Endothelial cell (in vitro differentiated cells): ENCODE measurements at regions not wholly inside any gene's neighbourhood (a gene's known extent, or its start where the extent isn't known, plus 50 kb on each side); places are given as distances from the start of the nearest gene placed in this dataset.

Experiments used
- DNase-seq: peaks from one replicate; pipeline ENCODE4 v3.0.0; 2021; ENCODE audit warnings: low spot score
- H3K27ac Mint-ChIP-seq: one replicate; pipeline ENCODE4 v1.8.0; 2021; ENCODE audit warnings: mixed read lengths, inconsistent platforms; ENCODE audit not compliant: unreplicated experiment
- H3K27me3 Mint-ChIP-seq: one replicate; pipeline ENCODE4 v1.8.0; 2021; ENCODE audit warnings: mild to moderate bottlenecking, moderate library complexity, mixed read lengths, inconsistent platforms; ENCODE audit not compliant: unreplicated experiment
- H3K36me3 Mint-ChIP-seq: one replicate; pipeline ENCODE4 v1.8.0; 2021; ENCODE audit warnings: mild to moderate bottlenecking, low read depth, mixed read lengths, inconsistent platforms; ENCODE audit not compliant: unreplicated experiment
- H3K4me1 Mint-ChIP-seq: one replicate; pipeline ENCODE4 v1.8.0; 2021; ENCODE audit warnings: mild to moderate bottlenecking, mixed read lengths, inconsistent platforms; ENCODE audit not compliant: unreplicated experiment
- H3K4me3 Mint-ChIP-seq: one replicate; pipeline ENCODE4 v1.8.0; 2021; ENCODE audit warnings: mild to moderate bottlenecking, mixed read lengths, inconsistent platforms; ENCODE audit not compliant: unreplicated experiment
- H3K9me3 Mint-ChIP-seq: one replicate; pipeline ENCODE4 v1.8.0; 2021; ENCODE audit warnings: mixed read lengths, inconsistent platforms; ENCODE audit not compliant: unreplicated experiment
- TF ChIP-seq, protein P1 (sequence below): fragments of 200-600 bp; sonication (generic); IDR thresholded peaks from one replicate; pipeline ENCODE4 v1.5.0; 2021; ENCODE audit warnings: antibody characterized with exemption; ENCODE audit not compliant: unreplicated experiment

- no peak overlapping the region for H3K4me3 Mint-ChIP-seq
- DNase-seq = no peak
- H3K4me1 Mint-ChIP-seq = no peaks in the 10 kb centered on the region
- no peaks in the 10 kb centered on the region for H3K36me3 Mint-ChIP-seq
- H3K27me3 Mint-ChIP-seq = peaks cover 4% of the 10 kb centered on the region
- H3K27ac Mint-ChIP-seq = no peak overlapping the region
- no peaks in the 10 kb centered on the region for H3K9me3 Mint-ChIP-seq
- TF ChIP-seq, protein P1, sequence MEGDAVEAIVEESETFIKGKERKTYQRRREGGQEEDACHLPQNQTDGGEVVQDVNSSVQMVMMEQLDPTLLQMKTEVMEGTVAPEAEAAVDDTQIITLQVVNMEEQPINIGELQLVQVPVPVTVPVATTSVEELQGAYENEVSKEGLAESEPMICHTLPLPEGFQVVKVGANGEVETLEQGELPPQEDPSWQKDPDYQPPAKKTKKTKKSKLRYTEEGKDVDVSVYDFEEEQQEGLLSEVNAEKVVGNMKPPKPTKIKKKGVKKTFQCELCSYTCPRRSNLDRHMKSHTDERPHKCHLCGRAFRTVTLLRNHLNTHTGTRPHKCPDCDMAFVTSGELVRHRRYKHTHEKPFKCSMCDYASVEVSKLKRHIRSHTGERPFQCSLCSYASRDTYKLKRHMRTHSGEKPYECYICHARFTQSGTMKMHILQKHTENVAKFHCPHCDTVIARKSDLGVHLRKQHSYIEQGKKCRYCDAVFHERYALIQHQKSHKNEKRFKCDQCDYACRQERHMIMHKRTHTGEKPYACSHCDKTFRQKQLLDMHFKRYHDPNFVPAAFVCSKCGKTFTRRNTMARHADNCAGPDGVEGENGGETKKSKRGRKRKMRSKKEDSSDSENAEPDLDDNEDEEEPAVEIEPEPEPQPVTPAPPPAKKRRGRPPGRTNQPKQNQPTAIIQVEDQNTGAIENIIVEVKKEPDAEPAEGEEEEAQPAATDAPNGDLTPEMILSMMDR = no peak
Measured at GRCh38 chr21:36544545-36544944, 64.6 kb upstream of the CLDN14 start.

DNA sequence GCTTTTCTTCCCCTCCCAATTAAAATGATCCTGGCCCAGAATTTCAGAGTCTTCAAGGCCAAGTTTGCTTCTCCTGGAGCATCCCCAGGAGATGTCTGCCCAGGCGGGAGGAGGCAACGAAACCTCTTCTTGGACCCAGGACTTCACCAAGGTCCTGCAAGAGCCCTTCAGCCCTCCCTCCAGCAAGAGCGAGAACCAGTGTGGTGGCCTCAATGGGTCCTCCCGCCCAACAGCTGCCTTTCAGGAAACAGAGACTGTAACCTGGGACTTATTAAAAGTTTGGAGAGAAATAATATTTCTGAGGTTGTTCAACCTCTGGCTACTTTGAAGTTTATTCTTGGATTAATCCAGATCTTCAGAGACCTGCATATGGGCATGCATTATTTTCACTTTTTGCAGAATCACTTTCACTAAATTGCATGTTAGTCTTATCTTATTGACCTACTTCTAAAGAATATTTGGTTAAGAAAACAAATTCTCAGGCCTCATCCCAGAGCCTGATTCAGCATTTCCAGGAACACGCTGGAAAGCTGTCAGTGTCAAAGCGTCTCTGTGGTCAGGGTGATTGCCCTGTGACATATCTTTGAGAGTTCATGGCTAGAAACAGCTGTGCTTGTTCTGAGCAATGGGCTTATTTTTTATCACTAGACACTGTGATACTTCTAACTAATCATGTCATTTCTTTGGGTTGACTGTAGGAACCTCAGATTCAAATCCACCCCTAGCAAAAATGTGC, 66.0 kb upstream of the CLDN14 start:
- H3K4me3 Mint-ChIP-seq = no peak overlapping the region
- peaks cover 3% of the 10 kb centered on the region for H3K4me1 Mint-ChIP-seq
- TF ChIP-seq, protein P1 = no peak
- H3K9me3 Mint-ChIP-seq = no peaks in the 10 kb centered on the region
- H3K27ac Mint-ChIP-seq = no peak overlapping the region
- no peak for DNase-seq
- no peaks in the 10 kb centered on the region for H3K36me3 Mint-ChIP-seq
- peaks cover 4% of the 10 kb centered on the region for H3K27me3 Mint-ChIP-seq

DNA sequence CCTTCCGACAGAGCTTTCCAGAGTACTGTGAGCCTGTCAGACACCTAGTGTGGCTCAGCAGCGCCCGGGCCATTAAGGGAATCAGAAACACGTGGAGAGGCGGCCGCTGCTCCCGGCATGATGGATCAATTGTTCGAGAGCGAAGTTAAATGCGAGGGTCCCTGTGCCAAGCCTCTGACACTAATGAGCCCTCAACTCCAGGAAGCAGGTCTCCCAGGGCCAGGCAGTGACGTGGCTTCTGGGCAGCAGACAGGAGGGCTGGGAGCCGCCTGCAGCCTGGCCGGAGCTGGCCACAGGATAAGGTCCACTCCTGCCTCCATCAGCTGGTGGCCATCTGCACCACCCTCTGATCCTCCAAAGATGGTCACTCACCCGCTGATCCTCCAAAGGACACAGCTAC, 67.5 kb upstream of the CLDN14 start:
- H3K27ac Mint-ChIP-seq = no peak overlapping the region
- no peak overlapping the region for H3K4me3 Mint-ChIP-seq
- H3K9me3 Mint-ChIP-seq = no peaks in the 10 kb centered on the region
- peaks cover 1% of the 10 kb centered on the region for H3K27me3 Mint-ChIP-seq
- TF ChIP-seq, protein P1 = no peak
- peaks cover 7% of the 10 kb centered on the region for H3K4me1 Mint-ChIP-seq
- H3K36me3 Mint-ChIP-seq = no peaks in the 10 kb centered on the region
- DNase-seq = no peak

GRCh38 chr21:36548866-36549265, 68.9 kb upstream of the CLDN14 start:
- H3K4me3 Mint-ChIP-seq = no peak overlapping the region
- peaks cover 7% of the 10 kb centered on the region for H3K4me1 Mint-ChIP-seq

DNA sequence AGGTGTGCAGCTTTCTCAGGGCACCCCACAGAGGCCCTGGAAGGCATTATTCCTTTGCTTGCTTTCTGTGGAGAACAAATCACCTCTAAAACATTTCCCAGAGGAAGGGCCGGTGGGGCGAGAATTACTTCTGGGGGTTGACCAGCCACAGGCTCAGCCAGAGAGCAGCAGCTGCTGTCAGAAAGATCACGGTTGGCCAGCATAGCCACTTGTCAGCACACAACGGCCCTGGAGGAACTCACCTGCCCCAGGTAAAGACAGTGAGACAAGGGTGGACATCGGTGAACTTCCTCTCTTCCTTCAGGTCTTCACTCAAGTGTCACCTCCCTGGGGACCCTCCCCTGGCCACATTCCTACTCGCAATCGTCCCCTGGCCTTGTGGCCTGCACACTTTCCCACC, 69.5 kb upstream of the CLDN14 start:
- Mint-ChIP-seq H3K9me3 (no peaks in the 10 kb centered on the region), H3K36me3 (no peaks in the 10 kb centered on the region), H3K27ac (no peak overlapping the region), H3K4me3 (no peak overlapping the region), H3K27me3 (peaks cover 1% of the 10 kb centered on the region), H3K4me1 (peaks cover 7% of the 10 kb centered on the region)
- no peak for DNase-seq
- TF ChIP-seq, protein P1 = no peak

More at GRCh38 chr21:36548866-36549265, 68.9 kb upstream of the CLDN14 start:
- Mint-ChIP-seq H3K27ac (no peak overlapping the region), H3K36me3 (no peaks in the 10 kb centered on the region), H3K27me3 (peaks cover 1% of the 10 kb centered on the region), H3K9me3 (no peaks in the 10 kb centered on the region)
- TF ChIP-seq, protein P1 = no peak
- DNase-seq = no peak
